ENCODE measurements at regions not wholly inside any gene's neighbourhood (a gene's known extent, or its start where the extent isn't known, plus 50 kb on each side); places are given as distances from the start of the nearest gene placed in this dataset.
A peak's percentile ranks its signal among the peaks of the same experiment; 100 is the strongest.

GRCh38 chr5:99000876-99001275 is 72.1 kb upstream of the CHD1 start:
- peaks cover 3% of the 10 kb centered on the region for H3K9me3 Mint-ChIP-seq
- H3K27ac Mint-ChIP-seq: peak overlapping the region; percentile 5
- H3K27me3 Mint-ChIP-seq: no peaks in the 10 kb centered on the region
- peak overlapping the region; percentile 40 for H3K4me3 Mint-ChIP-seq
- no peaks in the 10 kb centered on the region for H3K4me1 Mint-ChIP-seq (ENCODE audit: unreplicated experiment)
- DNase-seq (ENCODE audit: extremely low spot score, unreplicated experiment): no peak
- H3K36me3 Mint-ChIP-seq: peaks cover 4% of the 10 kb centered on the region
- TF ChIP-seq, protein P1, sequence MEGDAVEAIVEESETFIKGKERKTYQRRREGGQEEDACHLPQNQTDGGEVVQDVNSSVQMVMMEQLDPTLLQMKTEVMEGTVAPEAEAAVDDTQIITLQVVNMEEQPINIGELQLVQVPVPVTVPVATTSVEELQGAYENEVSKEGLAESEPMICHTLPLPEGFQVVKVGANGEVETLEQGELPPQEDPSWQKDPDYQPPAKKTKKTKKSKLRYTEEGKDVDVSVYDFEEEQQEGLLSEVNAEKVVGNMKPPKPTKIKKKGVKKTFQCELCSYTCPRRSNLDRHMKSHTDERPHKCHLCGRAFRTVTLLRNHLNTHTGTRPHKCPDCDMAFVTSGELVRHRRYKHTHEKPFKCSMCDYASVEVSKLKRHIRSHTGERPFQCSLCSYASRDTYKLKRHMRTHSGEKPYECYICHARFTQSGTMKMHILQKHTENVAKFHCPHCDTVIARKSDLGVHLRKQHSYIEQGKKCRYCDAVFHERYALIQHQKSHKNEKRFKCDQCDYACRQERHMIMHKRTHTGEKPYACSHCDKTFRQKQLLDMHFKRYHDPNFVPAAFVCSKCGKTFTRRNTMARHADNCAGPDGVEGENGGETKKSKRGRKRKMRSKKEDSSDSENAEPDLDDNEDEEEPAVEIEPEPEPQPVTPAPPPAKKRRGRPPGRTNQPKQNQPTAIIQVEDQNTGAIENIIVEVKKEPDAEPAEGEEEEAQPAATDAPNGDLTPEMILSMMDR (conservative IDR thresholded peaks at IDR 0.05): no peak

DNA sequence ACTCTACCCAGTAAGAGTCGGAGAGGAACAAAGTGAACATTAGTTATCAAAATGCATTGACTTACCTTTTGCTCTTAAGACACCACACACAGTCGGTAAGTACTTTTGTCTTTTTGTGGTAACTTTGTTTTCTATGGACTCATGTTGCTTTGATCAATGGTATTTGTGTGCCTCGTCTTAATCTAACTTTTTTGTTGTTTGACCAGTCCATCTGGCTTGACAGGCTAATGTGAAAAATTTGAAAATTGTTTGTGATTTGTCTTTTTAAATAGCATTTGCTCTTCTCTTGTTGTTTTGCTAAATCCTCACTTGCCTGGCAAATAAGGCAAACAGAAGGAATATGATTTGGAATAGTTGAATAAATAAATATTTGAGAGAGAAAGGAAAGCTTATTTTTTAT is 71.4 kb upstream of the CHD1 start:
- Mint-ChIP-seq H3K36me3 (peaks cover 4% of the 10 kb centered on the region), H3K27ac (peak overlapping the region; percentile 87), H3K27me3 (no peaks in the 10 kb centered on the region), H3K4me1 (ENCODE audit: unreplicated experiment) (no peaks in the 10 kb centered on the region), H3K9me3 (peaks cover 3% of the 10 kb centered on the region), H3K4me3 (peak overlapping the region; percentile 76)
- TF ChIP-seq, protein P1 (conservative IDR thresholded peaks at IDR 0.05): no peak
- DNase-seq (ENCODE audit: extremely low spot score, unreplicated experiment): no peak

- H3K4me1 Mint-ChIP-seq (ENCODE audit: unreplicated experiment): no peaks in the 10 kb centered on the region
- TF ChIP-seq, protein P1 (conservative IDR thresholded peaks at IDR 0.05): no peak
- H3K27ac Mint-ChIP-seq: no peak overlapping the region
- peaks cover 3% of the 10 kb centered on the region for H3K9me3 Mint-ChIP-seq
- no peaks in the 10 kb centered on the region for H3K27me3 Mint-ChIP-seq
- H3K36me3 Mint-ChIP-seq: peaks cover 4% of the 10 kb centered on the region
- DNase-seq (ENCODE audit: extremely low spot score, unreplicated experiment): no peak
- H3K4me3 Mint-ChIP-seq: peak overlapping the region; percentile 47
Measured at GRCh38 chr5:98999631-99000030, 70.8 kb upstream of the CHD1 start.

GRCh38 chr5:98997000-98997399 is 68.2 kb upstream of the CHD1 start:
- TF ChIP-seq, protein P1 (conservative IDR thresholded peaks at IDR 0.05): no peak
- no peaks in the 10 kb centered on the region for H3K4me1 Mint-ChIP-seq (ENCODE audit: unreplicated experiment)
- no peak overlapping the region for H3K27ac Mint-ChIP-seq
- peaks cover 3% of the 10 kb centered on the region for H3K9me3 Mint-ChIP-seq
- no peaks in the 10 kb centered on the region for H3K36me3 Mint-ChIP-seq
- DNase-seq (ENCODE audit: extremely low spot score, unreplicated experiment): no peak
- H3K27me3 Mint-ChIP-seq: no peaks in the 10 kb centered on the region
- H3K4me3 Mint-ChIP-seq: no peak overlapping the region

DNA sequence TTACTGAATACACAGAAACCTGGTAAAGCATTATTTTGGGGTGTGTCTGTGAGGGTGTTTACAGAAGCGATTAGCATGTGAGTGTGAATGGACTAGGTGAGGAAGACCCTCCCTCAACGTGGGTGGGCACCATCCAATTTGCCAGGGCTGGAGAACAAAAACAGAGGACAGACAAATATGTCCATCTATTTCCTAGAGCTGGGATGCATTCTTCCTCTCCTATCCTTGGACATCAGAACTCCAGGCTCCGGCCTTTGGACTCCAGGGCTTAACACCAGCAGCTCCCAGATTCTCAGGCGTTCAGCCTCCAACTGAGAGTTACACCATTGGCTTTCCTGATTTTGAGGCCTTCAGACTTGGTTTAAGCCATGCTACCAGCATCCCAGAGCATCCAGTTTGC is 65.8 kb upstream of the CHD1 start:
- Mint-ChIP-seq H3K27me3 (no peaks in the 10 kb centered on the region), H3K4me3 (no peak overlapping the region), H3K27ac (peak overlapping the region; percentile 11), H3K9me3 (no peaks in the 10 kb centered on the region), H3K36me3 (no peaks in the 10 kb centered on the region), H3K4me1 (ENCODE audit: unreplicated experiment) (no peaks in the 10 kb centered on the region)
- TF ChIP-seq, protein P1 (conservative IDR thresholded peaks at IDR 0.05): no peak
- DNase-seq (ENCODE audit: extremely low spot score, unreplicated experiment): no peak

GRCh38 chr5:98993512-98993911 is 64.7 kb upstream of the CHD1 start:
- DNase-seq (ENCODE audit: extremely low spot score, unreplicated experiment): no peak
- TF ChIP-seq, protein P1 (conservative IDR thresholded peaks at IDR 0.05): no peak
- no peaks in the 10 kb centered on the region for H3K4me1 Mint-ChIP-seq (ENCODE audit: unreplicated experiment)
- H3K4me3 Mint-ChIP-seq: no peak overlapping the region
- H3K27ac Mint-ChIP-seq: peak overlapping the region; percentile 7
- no peaks in the 10 kb centered on the region for H3K27me3 Mint-ChIP-seq
- no peaks in the 10 kb centered on the region for H3K9me3 Mint-ChIP-seq
- no peaks in the 10 kb centered on the region for H3K36me3 Mint-ChIP-seq
